Fibroblast of pulmonary artery (primary cell): ENCODE measurements at regions not wholly inside any gene's neighbourhood (a gene's known extent, or its start where the extent isn't known, plus 50 kb on each side); places are given as distances from the start of the nearest gene placed in this dataset.

Source experiments
- DNase-seq: peaks from one replicate; pipeline ENCODE4 v3.0.0-alpha.2; 2010; ENCODE audit warnings: low read depth
- H3K4me3 ChIP-seq: replicated peaks from 2 replicates; pipeline ENCODE4 v1.5.1; 2011; ENCODE audit warnings: low read depth, mild to moderate bottlenecking, control low read depth, low read length, moderate library complexity
- TF ChIP-seq, protein P1 (sequence below): IDR thresholded peaks from 2 replicates; pipeline ENCODE4 v1.5.1; 2011; ENCODE audit warnings: mild to moderate bottlenecking, control low read depth, low read length, inconsistent platforms; ENCODE audit errors: missing control alignments

GRCh38 chr9:134487066-134487710, 154.4 kb upstream of the COL5A1 start:
- no peak overlapping the region for H3K4me3 ChIP-seq
- DNase-seq, result no peak
- TF ChIP-seq, protein P1, sequence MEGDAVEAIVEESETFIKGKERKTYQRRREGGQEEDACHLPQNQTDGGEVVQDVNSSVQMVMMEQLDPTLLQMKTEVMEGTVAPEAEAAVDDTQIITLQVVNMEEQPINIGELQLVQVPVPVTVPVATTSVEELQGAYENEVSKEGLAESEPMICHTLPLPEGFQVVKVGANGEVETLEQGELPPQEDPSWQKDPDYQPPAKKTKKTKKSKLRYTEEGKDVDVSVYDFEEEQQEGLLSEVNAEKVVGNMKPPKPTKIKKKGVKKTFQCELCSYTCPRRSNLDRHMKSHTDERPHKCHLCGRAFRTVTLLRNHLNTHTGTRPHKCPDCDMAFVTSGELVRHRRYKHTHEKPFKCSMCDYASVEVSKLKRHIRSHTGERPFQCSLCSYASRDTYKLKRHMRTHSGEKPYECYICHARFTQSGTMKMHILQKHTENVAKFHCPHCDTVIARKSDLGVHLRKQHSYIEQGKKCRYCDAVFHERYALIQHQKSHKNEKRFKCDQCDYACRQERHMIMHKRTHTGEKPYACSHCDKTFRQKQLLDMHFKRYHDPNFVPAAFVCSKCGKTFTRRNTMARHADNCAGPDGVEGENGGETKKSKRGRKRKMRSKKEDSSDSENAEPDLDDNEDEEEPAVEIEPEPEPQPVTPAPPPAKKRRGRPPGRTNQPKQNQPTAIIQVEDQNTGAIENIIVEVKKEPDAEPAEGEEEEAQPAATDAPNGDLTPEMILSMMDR, result no peak

DNA sequence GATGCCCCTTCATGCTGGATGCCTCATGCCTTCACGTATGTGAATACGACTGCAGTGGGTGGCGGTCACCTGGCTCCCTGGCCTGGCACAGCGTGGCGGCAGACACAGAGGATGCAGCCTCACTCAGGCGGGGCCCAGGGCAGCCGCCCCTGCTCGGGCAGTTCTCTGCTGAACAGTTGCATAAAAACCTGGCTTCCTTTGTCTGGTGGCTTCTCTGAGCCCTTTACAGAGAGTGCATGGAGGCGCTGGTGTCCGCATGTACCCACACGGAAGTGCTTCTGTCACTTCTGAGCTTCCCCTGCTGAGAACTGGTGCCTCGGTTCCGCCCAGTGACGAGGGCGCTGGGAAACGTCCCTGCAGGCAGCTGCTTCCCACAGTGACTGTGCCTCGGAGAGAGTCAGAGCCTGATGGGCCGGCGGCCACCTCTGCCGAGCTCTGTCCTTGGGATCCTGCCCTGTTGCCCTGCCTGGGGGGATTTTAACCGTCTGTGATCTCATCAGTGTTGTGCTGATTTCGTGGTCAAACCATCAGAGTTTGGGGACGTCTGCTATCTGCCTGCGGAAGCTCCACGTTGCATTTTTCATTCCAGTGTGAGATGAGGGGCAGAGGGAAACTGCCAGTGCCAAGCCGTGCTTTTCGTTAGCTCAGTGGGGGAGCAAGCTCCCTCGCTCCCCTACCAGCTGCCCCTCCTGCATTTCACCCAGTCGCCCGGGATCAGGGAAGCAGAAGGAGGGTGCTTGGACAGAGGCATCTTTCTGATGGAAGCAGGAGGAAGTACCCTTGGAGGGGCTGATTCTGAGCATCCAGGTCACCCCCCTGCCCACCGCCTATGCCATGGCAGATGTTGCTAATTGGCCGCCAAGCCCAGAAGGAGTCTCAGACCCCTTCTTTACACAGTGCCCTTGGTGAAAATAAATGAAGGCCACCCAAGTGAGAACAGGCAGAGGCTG, 153.0 kb upstream of the COL5A1 start:
- TF ChIP-seq, protein P1, result no peak
- no peak overlapping the region for H3K4me3 ChIP-seq
- no peak for DNase-seq

DNA sequence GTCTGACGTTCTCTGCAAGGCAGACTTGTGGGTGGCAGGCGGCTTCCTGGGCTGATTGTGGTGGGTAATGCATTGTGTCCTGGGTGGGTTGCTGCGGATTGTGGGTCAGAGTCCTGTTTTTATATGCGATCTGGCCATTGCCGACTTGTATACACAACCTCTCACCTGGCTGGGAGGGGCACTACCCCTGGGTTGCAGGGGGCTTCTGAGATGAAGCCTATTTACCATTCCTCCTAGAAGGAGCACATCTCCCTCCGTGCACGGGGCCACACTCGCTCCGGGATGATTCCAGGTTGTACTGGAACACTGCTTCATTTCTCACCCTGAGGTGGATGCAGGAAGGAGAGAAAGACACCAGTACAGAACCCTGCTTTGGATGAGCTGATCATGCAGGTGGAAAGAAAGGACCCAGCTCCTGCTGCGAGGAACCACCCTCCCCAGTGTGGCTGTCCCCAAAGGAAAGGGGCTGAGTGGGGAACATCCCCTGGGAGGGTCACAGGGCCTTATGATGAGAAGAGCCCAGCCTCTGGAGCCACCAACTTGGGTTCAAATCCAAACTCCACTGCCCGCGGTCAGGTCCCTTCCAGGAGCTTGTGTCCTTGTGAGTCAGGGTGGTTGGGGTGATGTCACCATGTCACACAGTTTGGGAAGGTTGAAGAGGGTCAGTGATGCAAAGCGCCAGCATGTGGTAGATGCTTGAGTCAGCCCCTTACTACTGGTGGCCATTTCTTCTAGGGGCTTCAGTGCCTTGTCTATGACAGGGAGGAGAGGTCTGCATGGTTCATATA, 151.8 kb upstream of the COL5A1 start:
- TF ChIP-seq, protein P1, result no peak
- no peak for DNase-seq

GRCh38 chr9:134490446-134490845, 151.2 kb upstream of the COL5A1 start:
- DNase-seq, result no peak
- TF ChIP-seq, protein P1, result no peak
- H3K4me3 ChIP-seq, result no peak overlapping the region

More for the DNA sequence above, 151.8 kb upstream of the COL5A1 start:
- no peak overlapping the region for H3K4me3 ChIP-seq

DNA sequence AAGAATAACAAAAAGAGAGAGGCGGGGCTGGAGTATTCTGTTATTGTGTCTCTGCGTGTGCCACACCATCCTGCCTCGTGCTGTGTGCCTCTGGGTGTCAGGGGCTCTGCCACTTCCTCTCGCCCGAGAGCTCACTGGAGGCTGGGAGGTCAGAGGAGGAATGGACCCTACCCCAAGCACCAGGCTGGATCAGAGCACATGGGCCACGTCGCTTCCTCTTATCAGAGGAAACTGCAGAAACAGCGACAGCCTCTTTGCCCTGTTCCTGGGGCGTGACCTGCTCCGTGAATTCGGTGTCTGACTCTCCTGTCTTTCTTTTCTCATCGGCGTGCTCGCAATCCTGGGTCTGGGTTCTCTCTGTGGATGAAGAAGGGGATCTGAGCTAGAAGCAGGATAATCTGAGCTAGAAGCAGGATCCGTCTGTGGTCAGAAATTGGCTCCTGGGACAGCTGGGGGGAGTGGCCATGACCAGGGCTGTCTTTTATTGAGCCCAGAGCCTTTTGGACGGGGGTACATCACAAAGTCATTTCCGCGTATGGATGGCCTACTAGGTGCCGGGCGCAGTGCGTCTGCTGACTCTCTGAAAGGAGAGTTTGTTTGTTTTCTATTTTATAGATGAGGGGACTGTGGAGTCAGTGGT, 150.3 kb upstream of the COL5A1 start:
- no peak for DNase-seq
- TF ChIP-seq, protein P1, result no peak
- H3K4me3 ChIP-seq, result no peak overlapping the region

DNA sequence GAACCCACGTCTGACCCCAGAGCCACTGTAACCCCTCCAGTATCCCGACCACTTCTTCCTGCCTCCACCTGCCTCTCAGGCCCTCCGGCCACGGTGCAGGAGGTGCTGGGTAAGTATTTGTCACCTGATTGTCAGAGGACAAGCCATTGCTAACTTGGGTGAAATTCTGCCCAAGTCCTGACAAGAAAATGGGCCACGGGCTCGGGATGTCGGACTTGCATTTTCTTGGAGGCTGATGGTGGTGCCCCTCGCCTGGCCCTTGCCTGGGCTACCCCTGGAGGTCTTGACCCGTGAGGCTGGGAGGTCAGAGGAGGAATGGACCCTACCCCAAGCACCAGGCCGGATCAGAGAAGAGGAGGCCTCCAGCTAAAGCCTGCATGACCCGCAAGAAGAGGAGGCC, 149.7 kb upstream of the COL5A1 start:
- TF ChIP-seq, protein P1, result no peak
- no peak for DNase-seq
- H3K4me3 ChIP-seq, result no peak overlapping the region
